ENCODE measurements at regions not wholly inside any gene's neighbourhood (a gene's known extent, or its start where the extent isn't known, plus 50 kb on each side); places are given as distances from the start of the nearest gene placed in this dataset.

- Histone ChIP-seq H3K36me3 (no peaks in the 10 kb centered on the region), H3K27me3 (ENCODE audit: insufficient read depth, low read depth, severe bottlenecking) (no peaks in the 10 kb centered on the region), H3K9me3 (ENCODE audit: severe bottlenecking) (no peaks in the 10 kb centered on the region), H3K4me3 (ENCODE audit: low read depth, low read length) (no peak overlapping the region), H3K27ac (no peak overlapping the region)
- DNase-seq: no peak
- no peak for TF ChIP-seq CTCF (IDR thresholded peaks at IDR 0.05; ENCODE audit: low read depth, low read length)
Observed at GRCh38 chr9:102047549-102047948, 309.1 kb upstream of the GRIN3A start.

- Histone ChIP-seq H3K36me3 (no peaks in the 10 kb centered on the region), H3K9me3 (ENCODE audit: severe bottlenecking) (no peaks in the 10 kb centered on the region), H3K27ac (no peak overlapping the region), H3K4me3 (ENCODE audit: low read depth, low read length) (no peak overlapping the region), H3K27me3 (ENCODE audit: insufficient read depth, low read depth, severe bottlenecking) (no peaks in the 10 kb centered on the region)
- TF ChIP-seq CTCF (IDR thresholded peaks at IDR 0.05; ENCODE audit: low read depth, low read length): no peak
- no peak for DNase-seq
Observed at GRCh38 chr9:102044133-102044532, 305.7 kb upstream of the GRIN3A start.

DNA sequence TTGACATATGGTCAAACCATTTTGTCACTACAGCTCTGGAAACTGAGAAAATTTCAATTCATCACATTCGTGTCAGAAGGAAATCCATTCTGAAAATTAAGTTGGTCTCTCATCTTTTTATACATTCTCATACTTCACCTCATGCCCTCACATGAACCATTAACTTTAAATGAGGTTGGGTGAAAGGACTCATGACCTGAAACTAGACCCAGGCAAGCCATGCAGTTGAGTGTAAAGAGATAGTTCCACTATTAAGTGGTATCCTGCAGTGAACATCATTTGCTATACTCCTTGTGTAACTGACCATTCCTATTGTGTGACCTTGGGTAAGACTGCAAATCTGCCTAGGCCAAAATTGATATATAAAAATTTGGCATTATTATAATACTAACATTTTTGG lies 299.6 kb upstream of the GRIN3A start:
- H3K4me3 ChIP-seq (ENCODE audit: low read depth, low read length): no peak overlapping the region
- H3K36me3 ChIP-seq: no peaks in the 10 kb centered on the region
- no peaks in the 10 kb centered on the region for H3K27me3 ChIP-seq (ENCODE audit: insufficient read depth, low read depth, severe bottlenecking)
- DNase-seq: no peak
- no peak overlapping the region for H3K27ac ChIP-seq
- no peak for TF ChIP-seq CTCF (IDR thresholded peaks at IDR 0.05; ENCODE audit: low read depth, low read length)
- no peaks in the 10 kb centered on the region for H3K9me3 ChIP-seq (ENCODE audit: severe bottlenecking)

DNA sequence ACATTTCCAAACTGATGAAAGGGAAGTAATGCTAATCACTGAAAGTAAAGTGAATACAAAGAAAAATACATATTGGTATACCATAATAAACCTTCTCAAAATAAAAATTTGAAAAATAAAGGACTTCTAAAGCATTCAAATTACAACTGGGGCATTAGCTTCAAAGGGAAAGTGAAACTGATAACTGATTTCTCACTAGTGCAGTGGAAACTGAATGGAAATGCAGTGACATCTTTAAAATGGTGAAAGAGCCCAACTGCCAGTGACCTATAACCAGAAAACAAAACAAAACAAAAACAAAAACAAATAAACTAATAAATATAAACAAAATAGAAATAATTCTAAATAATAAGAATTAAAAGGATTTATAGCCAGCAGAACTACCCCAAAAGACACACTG lies 297.5 kb upstream of the GRIN3A start:
- Histone ChIP-seq H3K27me3 (ENCODE audit: insufficient read depth, low read depth, severe bottlenecking) (no peaks in the 10 kb centered on the region), H3K36me3 (no peaks in the 10 kb centered on the region), H3K27ac (no peak overlapping the region), H3K4me3 (ENCODE audit: low read depth, low read length) (no peak overlapping the region), H3K9me3 (ENCODE audit: severe bottlenecking) (no peaks in the 10 kb centered on the region)
- TF ChIP-seq CTCF (IDR thresholded peaks at IDR 0.05; ENCODE audit: low read depth, low read length): no peak
- no peak for DNase-seq

GRCh38 chr9:102032614-102033013 lies 294.2 kb upstream of the GRIN3A start:
- no peak overlapping the region for H3K4me3 ChIP-seq (ENCODE audit: low read depth, low read length)
- no peaks in the 10 kb centered on the region for H3K9me3 ChIP-seq (ENCODE audit: severe bottlenecking)
- H3K27me3 ChIP-seq (ENCODE audit: insufficient read depth, low read depth, severe bottlenecking): no peaks in the 10 kb centered on the region
- DNase-seq: no peak
- H3K36me3 ChIP-seq: no peaks in the 10 kb centered on the region
- no peak overlapping the region for H3K27ac ChIP-seq
- TF ChIP-seq CTCF (IDR thresholded peaks at IDR 0.05; ENCODE audit: low read depth, low read length): no peak

DNA sequence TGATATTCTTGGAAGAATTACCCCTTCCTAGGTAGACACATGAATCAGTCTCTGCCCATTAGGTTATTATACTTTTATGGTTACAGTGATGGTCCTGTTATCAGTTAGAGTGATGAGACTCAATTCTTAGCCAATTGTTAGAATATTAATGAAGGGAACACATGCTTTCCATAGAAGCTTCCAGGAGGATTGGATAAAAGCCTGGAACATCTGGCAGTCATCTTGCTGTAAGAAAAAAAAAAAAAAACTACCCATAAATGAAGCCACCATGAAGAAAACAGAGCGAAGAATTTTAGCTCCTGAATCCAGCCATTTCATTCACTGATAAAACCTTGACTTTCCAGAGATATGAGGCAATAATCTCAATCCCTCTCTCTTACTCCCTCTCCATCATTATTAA lies 262.5 kb upstream of the GRIN3A start:
- TF ChIP-seq CTCF (IDR thresholded peaks at IDR 0.05; ENCODE audit: low read depth, low read length): no peak
- no peaks in the 10 kb centered on the region for H3K9me3 ChIP-seq (ENCODE audit: severe bottlenecking)
- no peaks in the 10 kb centered on the region for H3K36me3 ChIP-seq
- no peaks in the 10 kb centered on the region for H3K27me3 ChIP-seq (ENCODE audit: insufficient read depth, low read depth, severe bottlenecking)
- H3K27ac ChIP-seq: no peak overlapping the region
- no peak for DNase-seq
- H3K4me3 ChIP-seq (ENCODE audit: low read depth, low read length): no peak overlapping the region

Data from WERI-Rb-1 (cell line).